IMR-90 (cell line): ENCODE measurements at regions not wholly inside any gene's neighbourhood (a gene's known extent, or its start where the extent isn't known, plus 50 kb on each side); places are given as distances from the start of the nearest gene placed in this dataset.

Experiments
- ATAC-seq: fragments of 200-7000 bp; cut with Tn5 transposase; 2 replicates; pipeline ENCODE4 v1.9.1; 2020; ENCODE audit warnings: low read depth, mild to moderate bottlenecking, moderate library complexity
- BruUV-seq: library from RNA; stranded (reverse); fragments of 400-500 nt; replicated peaks from 2 replicates; lab custom pipeline; 2021; lab: Mats Ljungman, UMichigan
- CTCF ChIA-PET: fragments of 300-600 bp; formaldehyde crosslinking; extraction: SDS; loops from one replicate; lab custom pipeline; 2021; ENCODE audit warnings: antibody characterized with exemption; lab: Yijun Ruan, JAX
- POLR2A ChIA-PET: fragments of 300-600 bp; sonication (Branson Sonifier 250); formaldehyde crosslinking; loops from one replicate; lab custom pipeline; 2022; ENCODE audit warnings: antibody characterized with exemption; ENCODE audit not compliant: unreplicated experiment; lab: Charles Lee
- DNase-seq: peaks from one replicate; pipeline ENCODE4 v3.0.0; 2013
- H2AFZ ChIP-seq: replicated peaks from 2 replicates; pipeline ENCODE3; 2013; ENCODE audit warnings: low read length, mild to moderate bottlenecking; ENCODE audit not compliant: poor library complexity
- H2AK5ac ChIP-seq: 2 replicates; pipeline ENCODE4 v1.6.1; 2013; ENCODE audit warnings: low read depth, low read length, inconsistent platforms
- H2AK9ac ChIP-seq: replicated peaks from 2 replicates; pipeline ENCODE3; 2013; ENCODE audit warnings: mild to moderate bottlenecking, low read depth, low read length, moderate library complexity; ENCODE audit not compliant: poor library complexity
- H2BK120ac ChIP-seq: 2 replicates; pipeline ENCODE4 v1.6.1; 2013; ENCODE audit warnings: low read depth, low read length, inconsistent platforms
- H2BK15ac ChIP-seq: 3 replicates; pipeline ENCODE4 v1.6.1; 2013; ENCODE audit warnings: low read depth, low read length, inconsistent platforms
- H2BK20ac ChIP-seq: 2 replicates; pipeline ENCODE4 v1.6.1; 2013; ENCODE audit warnings: low read depth, mild to moderate bottlenecking, inconsistent platforms, low read length, moderate library complexity
- H2BK5ac ChIP-seq: 2 replicates; pipeline ENCODE4 v1.6.1; 2013; ENCODE audit warnings: mild to moderate bottlenecking, low read depth, low read length, inconsistent platforms; ENCODE audit not compliant: poor library complexity, severe bottlenecking
- H3K14ac ChIP-seq: replicated peaks from 2 replicates; pipeline ENCODE4 v1.6.1; 2013; ENCODE audit warnings: low read depth, low read length, inconsistent platforms
- H3K18ac ChIP-seq: 2 replicates; pipeline ENCODE4 v1.6.1; 2013; ENCODE audit warnings: low read depth, low read length, control low read depth
- H3K23ac ChIP-seq: 2 replicates; pipeline ENCODE4 v1.6.1; 2013; ENCODE audit warnings: low read depth, low read length, inconsistent platforms
- H3K27ac ChIP-seq: 2 replicates; pipeline ENCODE4 v1.5.1; 2013; ENCODE audit warnings: mild to moderate bottlenecking, control low read depth, low read length; ENCODE audit not compliant: insufficient read depth
- H3K27me3 ChIP-seq: 2 replicates; pipeline ENCODE4 v1.6.1; 2013; ENCODE audit warnings: low read length; ENCODE audit not compliant: control insufficient read depth, insufficient read depth
- H3K36me3 ChIP-seq: 2 replicates; pipeline ENCODE4 v1.6.1; 2013; ENCODE audit warnings: low read length, mixed read lengths; ENCODE audit not compliant: control insufficient read depth, insufficient read depth
- H3K4ac ChIP-seq: 2 replicates; pipeline ENCODE4 v1.6.1; 2013; ENCODE audit warnings: low read depth, low read length, inconsistent platforms
- H3K4me1 ChIP-seq: 2 replicates; pipeline ENCODE4 v1.6.1; 2013; ENCODE audit warnings: low read length, mixed read lengths; ENCODE audit not compliant: control insufficient read depth, insufficient read depth
- H3K4me2 ChIP-seq: 2 replicates; pipeline ENCODE4 v1.6.1; 2013; ENCODE audit warnings: low read depth, mild to moderate bottlenecking, control low read depth, low read length, moderate library complexity
- H3K4me3 ChIP-seq: 2 replicates; pipeline ENCODE4 v1.5.1; 2013; ENCODE audit warnings: low read depth, mild to moderate bottlenecking, control low read depth, low read length, moderate library complexity; ENCODE audit not compliant: insufficient read depth
- H3K56ac ChIP-seq: 2 replicates; pipeline ENCODE4 v1.6.1; 2013; ENCODE audit warnings: low read length, inconsistent platforms; ENCODE audit not compliant: insufficient read depth; ENCODE audit errors: extremely low read depth
- H3K79me1 ChIP-seq, 2 experiments: 2 replicates each; pipeline ENCODE4 v1.6.1; 2013; ENCODE audit warnings: low read length in 2 of 2, inconsistent platforms in 1 of 2, low read depth in 1 of 2
- H3K9ac ChIP-seq: 2 replicates; pipeline ENCODE4 v1.6.1; 2013; ENCODE audit warnings: low read depth, low read length, control low read depth
- H3K9me1 ChIP-seq: 2 replicates; pipeline ENCODE4 v1.6.1; 2013; ENCODE audit warnings: low read length, inconsistent platforms; ENCODE audit not compliant: insufficient read depth
- H3K9me3 ChIP-seq: 2 replicates; pipeline ENCODE4 v1.6.1; 2013; ENCODE audit warnings: low read length; ENCODE audit not compliant: control insufficient read depth, insufficient read depth
- H4K20me1 ChIP-seq: 2 replicates; pipeline ENCODE4 v1.6.1; 2013; ENCODE audit warnings: low read length, inconsistent platforms; ENCODE audit not compliant: insufficient read depth
- H4K5ac ChIP-seq: 2 replicates; pipeline ENCODE4 v1.6.1; 2013; ENCODE audit warnings: mild to moderate bottlenecking, low read depth, low read length, control low read depth
- H4K8ac ChIP-seq, 2 experiments: 2 replicates each; pipeline ENCODE4 v1.6.1; 2013; ENCODE audit warnings: low read depth in 2 of 2, low read length in 2 of 2, control low read depth in 1 of 2, inconsistent platforms in 1 of 2
- H4K91ac ChIP-seq: 2 replicates; pipeline ENCODE4 v1.6.1; 2013; ENCODE audit warnings: low read depth, low read length, inconsistent platforms; ENCODE audit not compliant: insufficient read depth
- BHLHE40 ChIP-seq: fragments of 150-350 bp; IDR thresholded peaks from 2 replicates; pipeline ENCODE4 v1.6.1; 2016; ENCODE audit warnings: mild to moderate bottlenecking, low read depth, low read length
- ELK1 ChIP-seq: fragments of 150-350 bp; IDR thresholded peaks from 2 replicates; pipeline ENCODE4 v1.6.1; 2016; ENCODE audit warnings: low read depth, mild to moderate bottlenecking, low read length, moderate library complexity, borderline replicate concordance
- POLR2A ChIP-seq: IDR thresholded peaks from 2 replicates; pipeline ENCODE4 v1.6.1; 2012; ENCODE audit warnings: mild to moderate bottlenecking, low read depth, low read length
- RFX5 ChIP-seq: IDR thresholded peaks from 2 replicates; pipeline ENCODE4 v1.8.0; 2012; ENCODE audit warnings: low read depth, mild to moderate bottlenecking, low read length, moderate library complexity
- USF2 ChIP-seq: fragments of 150-350 bp; IDR thresholded peaks from 2 replicates; pipeline ENCODE4 v1.6.1; 2017; ENCODE audit warnings: mild to moderate bottlenecking, antibody characterized with exemption, low read length, low read depth
- WGBS, 2 experiments: methylation state at CpG; one replicate each; pipeline versions ENCODE4 v1.1.5 to v1.1.7; 2013; ENCODE audit warnings: missing lambda C conversion rate in 2 of 2; ENCODE audit not compliant: insufficient read length in 1 of 2; ENCODE audit errors: extremely low coverage in 2 of 2; 5-methylcytosine and 5-hydroxymethylcytosine counted together
- dilution Hi-C: fragments of 300-500 bp; cut with HindIII; formaldehyde crosslinking; loops from one replicate; pipeline ENCODE4 v1.14.3; 2018; ENCODE audit warnings: low sequenced_read_pairs; ENCODE audit not compliant: unreplicated experiment
- in situ Hi-C: fragments of 300-500 bp; cut with MboI; formaldehyde crosslinking; loops from 3 replicates; pipeline ENCODE4 v1.14.3; 2019; ENCODE audit warnings: low sequenced_read_pairs, inconsistent platforms, mixed read lengths
- intact Hi-C: fragments of 100-400 bp; cut with micrococcal nuclease; formaldehyde crosslinking; loops from 2 replicates; pipeline ENCODE4 v1.10.0; 2022

GRCh38 chr4:126213996-126214395 is 899.2 kb downstream of the FAT4 start:
- H4K20me1 ChIP-seq: no peaks in the 10 kb centered on the region
- H3K9me1 ChIP-seq: no peaks in the 10 kb centered on the region
- POLR2A ChIA-PET: no interaction called here
- ATAC-seq (no peak), DNase-seq (no peak)
- no peaks in the 10 kb centered on the region for H3K79me1 ChIP-seq
- no peak overlapping the region for H2AFZ ChIP-seq
- H3K4me2 ChIP-seq: no peak overlapping the region; the same call in 1 of the 2 replicates
- no peaks in the 10 kb centered on the region for H3K27me3 ChIP-seq
- no peak for TF ChIP-seq USF2
- no peak for TF ChIP-seq POLR2A
- no peak for TF ChIP-seq RFX5
- TF ChIP-seq ELK1: no peak
- TF ChIP-seq BHLHE40: no peak
- H3K14ac ChIP-seq: no peak overlapping the region
- CTCF ChIA-PET: interaction anchor here (0.6 kb wide), 1 partner anchor 901 kb away, joined by 6 read pairs; no protein-coding TSS in a partner anchor
- no peak overlapping the region for H2BK5ac ChIP-seq
- no peak overlapping the region for H4K5ac ChIP-seq
- no peak overlapping the region for H2BK15ac ChIP-seq
- no TSS peak for BruUV-seq
- dilution Hi-C loops: no loop called here
- no peak overlapping the region for H2BK20ac ChIP-seq
- no peak overlapping the region for H2BK120ac ChIP-seq
- H3K9ac ChIP-seq: no peak overlapping the region
- in situ Hi-C loops: no loop called here
- no peak overlapping the region for H3K23ac ChIP-seq
- no peak overlapping the region for H3K27ac ChIP-seq
- 100% methylated on average over 1 of the region's 3 CpGs; no CpG with 5 or more reads in 1 of the 2 experiments for WGBS, 2 experiments
- H3K36me3 ChIP-seq: no peaks in the 10 kb centered on the region
- intact Hi-C loops: no loop called here
- H3K18ac ChIP-seq: no peak overlapping the region
- no peaks in the 10 kb centered on the region for H3K9me3 ChIP-seq
- H3K4ac ChIP-seq: no peak overlapping the region
- no peak overlapping the region for H4K8ac ChIP-seq
- H3K56ac ChIP-seq: no peak overlapping the region
- H2AK9ac ChIP-seq: no peak overlapping the region
- no peak overlapping the region for H4K91ac ChIP-seq
- peaks cover 1% of the 10 kb centered on the region; the same call in 1 of the 2 replicates for H3K4me1 ChIP-seq
- H2AK5ac ChIP-seq: no peak overlapping the region
- no peak overlapping the region for H3K4me3 ChIP-seq
